ENCODE measurements at regions not wholly inside any gene's neighbourhood (a gene's known extent, or its start where the extent isn't known, plus 50 kb on each side); places are given as distances from the start of the nearest gene placed in this dataset.

DNA sequence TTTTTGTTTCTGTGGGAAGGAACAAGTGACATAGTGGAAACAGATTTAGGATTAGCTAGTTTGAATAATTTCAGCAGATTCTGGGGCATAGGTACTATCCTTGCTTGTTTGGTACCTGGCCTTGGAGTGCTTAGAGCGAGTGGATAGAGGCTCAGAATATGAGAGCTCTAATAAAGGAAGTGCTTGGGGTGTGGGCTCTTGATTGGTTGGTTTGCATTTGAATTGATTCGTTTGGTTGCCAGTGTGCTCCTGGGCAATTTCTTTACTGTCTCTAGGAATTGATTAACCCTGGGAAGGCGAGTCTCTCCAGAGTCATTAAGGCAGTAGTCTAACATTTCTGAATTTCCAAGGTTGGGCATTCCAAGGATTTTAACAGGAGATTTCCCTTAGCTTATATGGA is 98.0 kb downstream of the DTWD1 start:
- TF ChIP-seq POLR2AphosphoS5 (IDR thresholded peaks at IDR 0.05), result no peak
- TF ChIP-seq, protein P1, sequence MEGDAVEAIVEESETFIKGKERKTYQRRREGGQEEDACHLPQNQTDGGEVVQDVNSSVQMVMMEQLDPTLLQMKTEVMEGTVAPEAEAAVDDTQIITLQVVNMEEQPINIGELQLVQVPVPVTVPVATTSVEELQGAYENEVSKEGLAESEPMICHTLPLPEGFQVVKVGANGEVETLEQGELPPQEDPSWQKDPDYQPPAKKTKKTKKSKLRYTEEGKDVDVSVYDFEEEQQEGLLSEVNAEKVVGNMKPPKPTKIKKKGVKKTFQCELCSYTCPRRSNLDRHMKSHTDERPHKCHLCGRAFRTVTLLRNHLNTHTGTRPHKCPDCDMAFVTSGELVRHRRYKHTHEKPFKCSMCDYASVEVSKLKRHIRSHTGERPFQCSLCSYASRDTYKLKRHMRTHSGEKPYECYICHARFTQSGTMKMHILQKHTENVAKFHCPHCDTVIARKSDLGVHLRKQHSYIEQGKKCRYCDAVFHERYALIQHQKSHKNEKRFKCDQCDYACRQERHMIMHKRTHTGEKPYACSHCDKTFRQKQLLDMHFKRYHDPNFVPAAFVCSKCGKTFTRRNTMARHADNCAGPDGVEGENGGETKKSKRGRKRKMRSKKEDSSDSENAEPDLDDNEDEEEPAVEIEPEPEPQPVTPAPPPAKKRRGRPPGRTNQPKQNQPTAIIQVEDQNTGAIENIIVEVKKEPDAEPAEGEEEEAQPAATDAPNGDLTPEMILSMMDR (IDR thresholded peaks at IDR 0.05), result no peak
- no peak for TF ChIP-seq POLR2A (IDR thresholded peaks at IDR 0.05)
- TF ChIP-seq EP300 (IDR thresholded peaks at IDR 0.05), result no peak
